NCI-H1105 (cell line): ENCODE measurements at regions not wholly inside any gene's neighbourhood (a gene's known extent, or its start where the extent isn't known, plus 50 kb on each side); places are given as distances from the start of the nearest gene placed in this dataset.

ENCODE experiments used
- DNase-seq: peaks from one replicate; lab custom pipeline; 2025; lab: John Stamatoyannopoulos, UW

GRCh38 chr9:115169003-115169402 lies 51.0 kb upstream of the TNC start:
- no peak for DNase-seq

GRCh38 chr9:115170358-115171073 lies 52.6 kb upstream of the TNC start:
- DNase-seq: no peak

- DNase-seq: no peak
Measured at GRCh38 chr9:115171921-115172388, 54.0 kb upstream of the TNC start.

- no peak for DNase-seq
Measured at GRCh38 chr9:115182264-115182663, 64.3 kb upstream of the TNC start.

GRCh38 chr9:115183436-115183835 lies 65.5 kb upstream of the TNC start:
- DNase-seq: no peak

GRCh38 chr9:115189686-115190085 lies 71.7 kb upstream of the TNC start:
- DNase-seq: no peak

- no peak for DNase-seq
Measured at GRCh38 chr9:115191667-115192066, 73.7 kb upstream of the TNC start.

GRCh38 chr9:115192280-115192679 lies 74.3 kb upstream of the TNC start:
- DNase-seq: no peak

GRCh38 chr9:115192835-115193525 lies 75.0 kb upstream of the TNC start:
- DNase-seq: no peak

- no peak for DNase-seq
Measured at GRCh38 chr9:115193777-115194176, 75.8 kb upstream of the TNC start.

GRCh38 chr9:115194216-115194615 lies 76.3 kb upstream of the TNC start:
- DNase-seq: no peak

- DNase-seq: no peak
Measured at GRCh38 chr9:115195912-115196311, 78.0 kb upstream of the TNC start.

- DNase-seq: no peak
Measured at GRCh38 chr9:115196919-115197318, 79.0 kb upstream of the TNC start.

- DNase-seq: no peak
Measured at GRCh38 chr9:115198001-115198400, 80.0 kb upstream of the TNC start.

- DNase-seq: no peak
Measured at GRCh38 chr9:115200711-115201505, 83.0 kb upstream of the TNC start.

GRCh38 chr9:115202181-115202580 lies 84.2 kb upstream of the TNC start:
- DNase-seq: no peak

- DNase-seq: no peak
Measured at GRCh38 chr9:115202960-115203751, 85.2 kb upstream of the TNC start.

- no peak for DNase-seq
Measured at GRCh38 chr9:115204904-115205453, 87.0 kb upstream of the TNC start.

- no peak for DNase-seq
Measured at GRCh38 chr9:115207003-115207836, 89.3 kb upstream of the TNC start.

- no peak for DNase-seq
Measured at GRCh38 chr9:115208501-115208900, 90.5 kb upstream of the TNC start.
